HK-2 (cell line): ENCODE measurements at regions not wholly inside any gene's neighbourhood (a gene's known extent, or its start where the extent isn't known, plus 50 kb on each side); places are given as distances from the start of the nearest gene placed in this dataset.
"Not testable (repeated sequence)": the region's sequence is repeated elsewhere in the genome, so short reads cannot be mapped to it uniquely, and the experiment has no call there.

Experiments
- DNase-seq: peaks from one replicate; pipeline ENCODE4 v3.0.0-alpha.2; 2018; ENCODE audit not compliant: unreplicated experiment

DNA sequence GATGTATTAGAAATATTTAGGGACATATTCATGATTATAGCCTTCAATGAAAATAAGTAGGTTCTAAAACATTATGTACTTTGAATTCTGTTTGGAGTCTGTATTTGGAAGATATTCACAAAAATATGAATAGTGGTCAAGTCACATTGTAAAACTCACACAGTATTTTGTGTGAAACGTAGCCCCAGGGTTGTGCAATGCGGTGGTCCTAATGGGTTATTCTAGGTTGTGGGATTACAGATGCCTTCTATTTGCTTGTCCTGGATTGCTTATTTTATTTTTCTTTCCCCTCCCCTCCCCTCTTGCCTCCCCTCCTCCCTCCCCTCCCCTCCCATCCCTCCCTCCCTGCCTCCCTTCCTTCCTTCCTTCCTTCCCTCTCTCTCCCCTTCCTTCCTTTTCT lies 93.7 kb upstream of the THUMPD2 start:
- DNase-seq: no peak

GRCh38 chr2:39871291-39871761 lies 92.3 kb upstream of the THUMPD2 start:
- DNase-seq: peak; percentile 2

DNA sequence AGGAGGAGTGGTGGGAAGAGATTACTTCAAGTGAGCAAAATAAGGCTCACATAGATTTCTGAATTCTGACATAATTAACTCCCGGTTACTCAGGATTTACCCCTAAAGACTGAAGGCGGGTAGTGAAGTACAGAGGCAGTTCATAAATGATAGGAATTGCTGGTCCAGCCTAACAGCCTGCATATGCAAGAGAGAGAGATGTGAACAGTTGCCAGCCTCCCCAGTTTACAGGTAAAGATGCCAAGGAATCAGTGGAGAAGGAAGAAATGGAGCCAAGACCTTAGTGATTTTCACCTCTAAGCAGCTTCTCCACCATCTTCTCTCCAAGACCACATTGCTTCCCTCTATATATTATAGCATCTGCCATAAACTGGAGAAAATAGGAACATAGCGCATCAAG lies 91.8 kb upstream of the THUMPD2 start:
- DNase-seq: no peak

DNA sequence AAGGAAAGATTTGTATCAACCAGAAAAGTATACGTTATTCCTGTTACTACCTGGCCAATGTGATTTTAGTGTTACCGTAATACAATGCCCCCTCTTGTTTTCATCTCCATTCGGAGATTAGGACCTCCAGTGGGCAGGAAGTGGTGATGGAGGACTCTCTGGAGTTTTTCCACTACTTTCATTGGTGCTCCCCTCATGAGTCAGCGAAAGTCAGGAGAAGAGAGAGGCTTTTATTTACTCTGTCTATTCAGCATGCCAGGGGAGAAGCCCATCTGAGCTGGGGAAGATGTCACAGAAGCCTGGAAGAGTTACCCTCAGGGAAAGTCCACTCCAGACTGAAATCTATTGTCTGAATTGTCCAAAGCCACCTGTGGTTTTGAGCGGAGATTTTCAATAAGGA lies 88.2 kb upstream of the THUMPD2 start:
- DNase-seq: no peak

- DNase-seq: no peak
These were observed 86.7 kb upstream of the THUMPD2 start for GRCh38 chr2:39865751-39866150.

DNA sequence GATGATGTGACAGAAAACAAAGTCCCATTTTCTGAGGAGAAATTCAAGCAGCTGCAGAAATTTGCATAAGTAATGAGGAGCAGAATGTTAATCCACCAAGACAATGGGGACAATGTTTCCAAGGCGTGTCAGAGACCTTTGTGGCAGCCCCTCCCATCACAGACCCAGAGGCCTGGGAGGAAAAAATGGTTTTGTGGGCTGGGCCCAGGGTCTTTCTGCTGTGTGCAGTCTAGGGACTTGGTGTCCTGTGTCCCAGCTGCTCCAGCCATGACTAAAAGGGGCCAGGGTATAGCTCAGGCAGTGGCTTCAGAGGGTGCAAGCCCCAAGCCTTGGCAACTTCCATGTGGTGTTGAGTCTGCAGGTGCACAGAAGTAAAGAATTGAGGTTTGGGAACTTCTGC lies 84.6 kb upstream of the THUMPD2 start:
- DNase-seq: not testable (repeated sequence)

DNA sequence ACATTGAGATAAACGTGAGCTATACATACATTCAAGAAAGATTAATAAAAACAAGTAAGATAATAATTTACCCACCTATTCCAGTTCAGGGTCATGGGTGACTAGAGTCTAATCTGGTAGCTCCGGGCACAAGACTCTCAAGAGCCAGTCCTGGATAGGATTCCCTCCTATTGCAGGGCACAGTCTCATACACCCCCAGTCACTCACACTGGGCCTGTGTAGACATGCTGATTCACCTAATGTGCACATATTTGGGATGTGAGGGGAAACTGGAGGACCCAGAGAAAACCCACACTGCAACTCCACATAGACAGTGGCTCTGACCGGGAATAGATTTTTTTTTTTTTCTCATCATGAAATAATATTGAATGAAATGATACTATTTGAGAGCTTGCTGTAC lies 81.5 kb upstream of the THUMPD2 start:
- DNase-seq: no peak

- no peak for DNase-seq
These were observed 79.6 kb upstream of the THUMPD2 start for GRCh38 chr2:39858677-39859076.

DNA sequence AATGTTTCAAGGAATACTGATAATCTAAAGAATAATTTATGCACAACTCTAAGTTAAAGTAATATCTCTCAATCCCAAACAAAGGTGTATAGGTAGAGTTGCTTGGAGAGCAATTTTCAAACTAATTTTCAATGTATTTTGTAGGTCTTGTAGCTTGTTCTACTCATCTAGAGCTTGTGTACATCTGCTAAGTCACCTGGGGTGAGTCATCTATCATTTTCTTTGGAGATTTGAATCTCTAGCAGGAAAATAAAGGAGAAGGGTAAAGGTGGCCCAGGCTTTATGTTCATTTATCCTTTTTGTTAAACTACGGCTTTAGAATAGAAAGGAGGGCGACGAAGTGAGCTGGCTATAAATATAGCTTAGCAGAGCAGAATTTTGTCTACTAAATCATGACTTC lies 76.8 kb upstream of the THUMPD2 start:
- no peak for DNase-seq

GRCh38 chr2:39854771-39855170 lies 75.7 kb upstream of the THUMPD2 start:
- DNase-seq: no peak

DNA sequence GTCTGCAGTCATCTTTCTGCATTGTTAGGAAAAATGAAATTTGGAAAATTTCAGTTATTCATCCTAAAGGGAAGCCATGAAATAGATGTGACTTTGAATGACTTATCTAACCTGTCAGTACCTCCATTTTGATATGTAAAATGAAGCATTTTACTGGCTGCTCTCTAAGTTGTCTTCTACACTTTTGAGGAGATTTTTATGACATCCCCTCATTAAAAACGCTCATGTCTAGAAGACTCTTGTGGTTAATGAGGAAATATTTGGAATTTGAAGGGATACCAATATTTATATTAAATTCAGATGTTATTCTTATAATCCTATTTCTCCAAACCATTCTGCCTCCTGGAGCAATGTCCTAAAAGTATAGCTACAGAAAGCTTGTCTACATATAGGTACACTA lies 73.8 kb upstream of the THUMPD2 start:
- no peak for DNase-seq

GRCh38 chr2:39851651-39852110 lies 72.6 kb upstream of the THUMPD2 start:
- DNase-seq: no peak

DNA sequence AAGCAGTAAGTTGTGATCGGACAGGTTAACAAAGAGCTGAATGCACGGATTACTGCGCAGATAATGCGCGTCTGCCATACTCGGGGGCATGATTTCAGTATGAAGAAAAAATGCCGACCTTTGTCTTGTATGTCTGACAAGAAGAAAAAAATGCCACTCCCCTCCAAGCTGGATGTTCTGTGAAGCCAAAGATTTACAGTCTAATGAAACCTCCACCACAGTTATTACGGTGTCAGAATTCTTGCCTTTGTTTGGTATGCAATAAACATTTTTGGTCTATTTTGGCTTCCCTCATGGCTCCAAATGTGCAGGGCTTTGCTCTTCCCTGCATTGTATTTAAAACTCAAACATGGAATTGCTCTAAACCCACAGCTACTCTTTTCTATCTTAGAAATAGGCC lies 72.2 kb upstream of the THUMPD2 start:
- DNase-seq: no peak

GRCh38 chr2:39849982-39850526 lies 71.0 kb upstream of the THUMPD2 start:
- DNase-seq: no peak

DNA sequence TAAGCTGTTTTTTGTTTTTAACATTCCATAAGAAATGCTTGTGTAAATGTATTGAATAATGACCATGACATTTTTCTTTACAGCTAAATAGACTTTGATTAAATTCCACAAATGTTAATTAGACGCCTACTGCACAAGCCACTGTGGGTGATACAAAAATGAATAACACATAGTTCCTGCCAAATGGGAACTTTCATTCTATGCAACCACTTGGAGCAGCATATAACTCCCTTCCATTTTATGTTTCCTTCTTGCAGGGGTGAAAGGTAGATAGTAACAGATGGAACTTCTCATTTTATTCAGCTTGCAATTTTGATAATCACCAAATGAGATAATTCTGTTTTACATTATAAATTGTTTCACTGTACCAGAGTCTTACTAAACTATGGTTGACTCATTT lies 70.0 kb upstream of the THUMPD2 start:
- no peak for DNase-seq

DNA sequence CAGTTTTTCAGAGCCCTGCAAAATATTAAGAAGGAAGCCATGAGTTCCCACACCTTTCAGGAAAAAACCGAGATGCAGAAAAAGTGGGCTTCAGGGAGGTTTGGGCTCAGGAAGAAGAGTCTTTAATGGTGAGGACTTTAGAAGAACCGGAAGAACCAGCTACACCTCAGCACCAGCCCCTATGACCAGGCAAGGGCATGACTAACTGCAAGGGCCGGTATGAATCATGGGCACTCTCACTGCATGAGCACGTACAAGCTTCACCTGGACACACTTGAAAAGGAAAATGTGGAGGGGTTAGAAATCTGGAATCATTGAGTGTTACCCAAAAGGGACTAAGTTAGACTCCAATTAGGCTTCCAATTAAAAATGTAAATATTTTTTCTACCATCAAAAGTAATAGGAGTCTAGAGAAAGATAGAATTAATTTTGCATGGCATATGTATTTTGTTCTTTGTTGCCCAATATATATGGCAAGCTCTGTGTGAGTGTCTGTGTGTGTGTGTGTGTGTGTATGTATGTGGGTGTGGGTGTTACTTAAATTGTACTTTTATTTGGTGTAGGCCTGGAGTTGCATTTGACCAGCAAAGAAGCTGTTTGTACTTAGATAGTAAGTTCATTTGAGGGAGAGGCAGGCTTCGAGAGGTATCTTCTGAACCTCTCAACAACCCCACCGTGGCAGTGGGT lies 66.5 kb upstream of the THUMPD2 start:
- peak; percentile 43 for DNase-seq

- DNase-seq: no peak
These were observed 60.3 kb upstream of the THUMPD2 start for GRCh38 chr2:39839261-39839848.

DNA sequence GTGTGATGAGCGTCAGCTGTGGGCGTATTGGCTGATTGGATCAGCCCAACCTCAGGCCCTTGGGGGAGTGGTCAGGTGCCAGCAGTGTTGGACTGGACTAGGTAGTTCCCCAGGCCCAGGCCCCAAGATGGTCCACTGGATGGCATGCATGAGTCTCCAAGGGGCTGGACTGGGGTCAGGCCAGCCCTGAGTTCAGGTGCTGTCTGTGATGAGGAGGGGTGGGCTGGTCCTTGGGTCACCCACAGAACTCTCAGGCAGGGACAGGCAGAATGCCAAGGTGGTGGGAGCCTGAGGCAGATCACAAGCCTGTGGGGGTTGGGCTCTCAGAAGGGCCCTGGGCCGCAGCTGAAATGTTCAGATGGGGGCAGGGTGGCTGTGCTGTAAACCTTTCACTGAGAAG lies 59.5 kb upstream of the THUMPD2 start:
- DNase-seq: no peak

DNA sequence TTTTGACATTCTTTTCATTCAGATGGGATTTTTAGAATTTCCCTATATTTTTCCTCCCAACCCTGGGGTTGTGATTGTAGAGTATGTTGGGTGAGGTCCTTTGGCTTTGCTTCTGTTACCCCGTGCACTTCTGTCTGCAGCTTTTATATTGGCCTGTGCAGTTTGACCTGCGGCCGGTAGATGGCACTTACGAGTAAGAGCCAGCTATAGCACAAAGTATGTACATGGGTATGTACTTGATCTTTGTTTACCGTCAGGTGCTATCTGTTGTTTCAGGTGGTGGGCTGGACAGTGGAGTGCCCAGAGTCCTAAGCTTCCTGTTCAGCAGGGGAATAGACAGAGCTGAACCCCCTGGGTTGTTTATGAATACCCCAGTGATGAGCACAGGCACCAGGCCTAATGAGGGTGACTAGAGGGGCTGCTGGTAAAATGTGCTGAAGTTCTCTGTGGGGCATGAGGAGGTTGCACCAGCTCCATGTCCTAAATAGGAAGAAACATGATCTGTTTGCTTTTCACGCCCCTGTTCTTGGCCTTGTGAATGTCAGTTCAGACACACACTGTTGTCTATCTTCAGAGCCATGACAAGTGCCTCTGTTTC lies 58.9 kb upstream of the THUMPD2 start:
- DNase-seq: peak; percentile 22

- no peak for DNase-seq
These were observed 57.6 kb upstream of the THUMPD2 start for GRCh38 chr2:39836638-39837037.

- DNase-seq: no peak
These were observed 55.4 kb upstream of the THUMPD2 start for GRCh38 chr2:39834426-39834825.

DNA sequence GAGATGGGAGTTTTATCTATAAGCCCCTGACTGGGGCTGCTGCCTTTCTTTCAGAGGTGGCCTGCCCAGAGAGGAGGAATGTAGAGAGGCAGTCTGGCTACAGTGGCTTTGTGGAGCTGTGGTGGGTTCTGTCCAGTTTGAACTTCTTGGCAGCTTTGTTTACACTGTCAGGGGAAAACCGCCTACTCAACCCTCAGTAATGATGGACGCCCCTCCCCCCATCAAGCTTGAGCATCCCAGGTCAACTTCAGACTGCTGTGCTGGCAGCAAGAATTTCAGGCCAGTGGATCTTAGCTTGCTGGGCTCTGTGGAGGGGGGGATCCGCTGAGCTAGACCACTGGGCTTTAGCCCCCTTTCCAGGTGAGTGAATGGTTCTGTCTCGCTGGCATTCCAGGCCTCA lies 51.6 kb upstream of the THUMPD2 start:
- DNase-seq: not testable (repeated sequence)
